HepG2 (cell line): ENCODE measurements at regions not wholly inside any gene's neighbourhood (a gene's known extent, or its start where the extent isn't known, plus 50 kb on each side); places are given as distances from the start of the nearest gene placed in this dataset.
A peak's percentile ranks its signal among the peaks of the same experiment; 100 is the strongest.

Source experiments
- ATAC-seq: fragments of 200-7000 bp; cut with Tn5 transposase; 3 replicates; pipeline ENCODE4 v1.9.1; 2020; ENCODE audit warnings: mild to moderate bottlenecking, moderate library complexity
- BruUV-seq: library from RNA; stranded (reverse); fragments of 400-500 nt; replicated peaks from 2 replicates; lab custom pipeline; 2021; lab: Mats Ljungman, UMichigan
- CTCF ChIA-PET: fragments of 300-600 bp; formaldehyde crosslinking; extraction: SDS; loops from one replicate; lab custom pipeline; 2021; ENCODE audit warnings: low total read pairs, inconsistent platforms, low intra/inter-chr PET ratio; lab: Yijun Ruan, JAX
- POLR2A ChIA-PET: fragments of 350-600 bp; sonication (Branson Sonifier 250); formaldehyde crosslinking; loops from one replicate; lab custom pipeline; 2020; ENCODE audit warnings: antibody characterized with exemption, inconsistent platforms; lab: Yijun Ruan, JAX
- DNase-seq: peaks from one replicate; pipeline ENCODE4 v3.0.0-alpha.2; 2015; ENCODE audit warnings: low spot score
- FAIRE-seq: peaks from 3 replicates; lab custom pipeline; 2011; peaks lifted over from hg19 to GRCh38; lab: Jason Lieb, UNC
- H2AFZ ChIP-seq: one replicate; pipeline ENCODE4 v1.6.1; 2011; ENCODE audit warnings: low read length, inconsistent platforms
- H3K27ac ChIP-seq: fragments of 300-600 bp; 3 replicates; pipeline ENCODE4 v1.8.0; 2011; ENCODE audit warnings: mixed run types, mild to moderate bottlenecking, mixed read lengths, low read length, inconsistent platforms; ENCODE audit not compliant: insufficient read depth; ENCODE audit errors: extremely low read length
- H3K27me3 ChIP-seq, 2 experiments: fragments of 200-600 bp in 1 of 2; 2 replicates in 1 of 2; 3 replicates in 1 of 2; pipeline versions ENCODE4 v1.6.0 to v1.8.0; 2011; ENCODE audit warnings: low read length in 2 of 2, mild to moderate bottlenecking in 2 of 2, moderate library complexity in 2 of 2, inconsistent platforms in 1 of 2; ENCODE audit not compliant: insufficient read depth in 2 of 2, control insufficient read depth in 1 of 2
- H3K36me3 ChIP-seq, 2 experiments: fragments of 200-600 bp in 1 of 2; replicated peaks in 1 of 2; 2 replicates in 1 of 2; 3 replicates in 1 of 2; pipeline versions ENCODE4 v1.5.1 to v1.8.0; 2011; ENCODE audit warnings: low read length in 2 of 2, inconsistent platforms in 1 of 2; ENCODE audit not compliant: insufficient read depth in 2 of 2, control insufficient read depth in 1 of 2
- H3K4me1 ChIP-seq: 2 replicates; pipeline ENCODE4 v1.5.1; 2012; ENCODE audit warnings: low read length, inconsistent platforms; ENCODE audit not compliant: insufficient read depth
- H3K4me2 ChIP-seq: 2 replicates; pipeline ENCODE4 v1.6.0; 2011; ENCODE audit warnings: low read depth, low read length, inconsistent platforms
- H3K4me3 ChIP-seq, 3 experiments: fragments of 200-600 bp in 1 of 3; sonication (generic), shearing (Covaris generic) in 1 of 3; replicated peaks in 1 of 3; 2 replicates each; pipeline ENCODE4 v1.5.1; 2011 to 2016; ENCODE audit warnings: low read length in 3 of 3, inconsistent platforms in 2 of 3, low read depth in 2 of 3, mild to moderate bottlenecking in 2 of 3, control low read depth in 1 of 3, mixed read lengths in 1 of 3; ENCODE audit not compliant: insufficient read depth in 1 of 3
- H3K79me2 ChIP-seq: one replicate; pipeline ENCODE4 v1.6.1; 2011; ENCODE audit warnings: low read length, inconsistent platforms; ENCODE audit not compliant: insufficient read depth
- H3K9ac ChIP-seq: 2 replicates; pipeline ENCODE4 v1.6.0; 2011; ENCODE audit warnings: mild to moderate bottlenecking, low read depth, low read length, inconsistent platforms; ENCODE audit not compliant: insufficient read depth
- H3K9me3 ChIP-seq: 2 replicates; pipeline ENCODE4 v1.5.1; 2012; ENCODE audit warnings: mild to moderate bottlenecking, low read length
- H4K20me1 ChIP-seq: 2 replicates; pipeline ENCODE4 v1.6.0; 2011; ENCODE audit warnings: inconsistent platforms, mild to moderate bottlenecking, low read length, moderate library complexity; ENCODE audit not compliant: insufficient read depth
- CREB1 ChIP-seq, 2 experiments: fragments of 450-650 bp in 1 of 2; IDR thresholded peaks; 2 replicates each; pipeline ENCODE4 v1.6.1; 2016 to 2017; ENCODE audit warnings: control low read depth in 1 of 2, mild to moderate bottlenecking in 1 of 2, missing compliant biosample characterization in 1 of 2, missing genetic modification characterization in 1 of 2
- FOXA3 ChIP-seq: IDR thresholded peaks from 2 replicates; pipeline ENCODE4 v1.6.1; 2016; ENCODE audit warnings: missing genetic modification reagents, missing compliant biosample characterization
- GPN1 ChIP-seq: sonication (generic); formaldehyde crosslinking; IDR thresholded peaks from 2 replicates; pipeline ENCODE4 v1.5.1; 2020; ENCODE audit warnings: missing genetic modification reagents, borderline replicate concordance
- KDM5B ChIP-seq: sonication (generic); formaldehyde crosslinking; IDR thresholded peaks from 2 replicates; pipeline ENCODE4 v1.4.0; 2020; ENCODE audit warnings: missing genetic modification reagents, mild to moderate bottlenecking, borderline replicate concordance
- MAFK ChIP-seq, 2 experiments: IDR thresholded peaks in 1 of 2; conservative IDR thresholded peaks in 1 of 2; 2 replicates each; pipeline ENCODE4 v1.6.1; 2011; ENCODE audit warnings: improper control_type of control experiment in 2 of 2, low read length in 2 of 2
- MLLT10 ChIP-seq: sonication (generic); formaldehyde crosslinking; IDR thresholded peaks from 2 replicates; pipeline ENCODE4 v1.4.0; 2020; ENCODE audit warnings: missing genetic modification reagents
- MTA3 ChIP-seq: sonication (generic); formaldehyde crosslinking; IDR thresholded peaks from 2 replicates; pipeline ENCODE4 v1.4.0; 2020; ENCODE audit warnings: missing genetic modification reagents
- NFYB ChIP-seq: sonication (generic); formaldehyde crosslinking; IDR thresholded peaks from 2 replicates; pipeline ENCODE4 v1.4.0; 2020; ENCODE audit warnings: missing genetic modification reagents
- PHB2 ChIP-seq: fragments of 450-650 bp; IDR thresholded peaks from 2 replicates; pipeline ENCODE4 v1.6.1; 2018; ENCODE audit not compliant: partially characterized antibody
- RBM22 ChIP-seq: fragments of 200-400 bp; formaldehyde crosslinking; optimal IDR thresholded peaks from 2 replicates; pipeline ENCODE3; 2017; ENCODE audit warnings: mild to moderate bottlenecking, low read length, moderate library complexity
- STAG1 ChIP-seq: sonication (generic); formaldehyde crosslinking; IDR thresholded peaks from 2 replicates; pipeline ENCODE4 v1.4.0; 2020; ENCODE audit warnings: missing genetic modification reagents
- ZNF431 ChIP-seq: sonication (generic); formaldehyde crosslinking; IDR thresholded peaks from 2 replicates; pipeline ENCODE4 v1.9.0; 2022; ENCODE audit warnings: missing genetic modification reagents, low read depth, mild to moderate bottlenecking, borderline replicate concordance
- ZNF747 ChIP-seq: sonication (generic); formaldehyde crosslinking; IDR thresholded peaks from 2 replicates; pipeline ENCODE4 v1.8.1; 2023; ENCODE audit warnings: missing genetic modification reagents, mild to moderate bottlenecking, borderline replicate concordance
- WGBS: methylation state at CpG from one replicate; pipeline ENCODE4 v1.1.6; 2017; ENCODE audit warnings: low lambda C conversion rate; 5-methylcytosine and 5-hydroxymethylcytosine counted together
- in situ Hi-C: cut with HindIII; loops from 2 replicates; pipeline ENCODE4 v1.10.0; 2017; ENCODE audit warnings: low pct_unique_long_range_greater_than_20kb; ENCODE audit not compliant: extremely low pct_ligation_motif_present
- intact Hi-C: fragments of 100-400 bp; cut with micrococcal nuclease; formaldehyde crosslinking; loops from one replicate; pipeline ENCODE4 v1.10.0; 2022; ENCODE audit not compliant: unreplicated experiment
- TF ChIP-seq, protein P1 (sequence below): sonication (generic); formaldehyde crosslinking; IDR thresholded peaks from 2 replicates; pipeline ENCODE4 v1.5.1; 2020; ENCODE audit warnings: missing genetic modification reagents, mild to moderate bottlenecking, borderline replicate concordance
- TF ChIP-seq, protein P2 (sequence below): sonication (generic); formaldehyde crosslinking; IDR thresholded peaks from 2 replicates; pipeline ENCODE4 v1.4.0; 2020; ENCODE audit warnings: missing genetic modification reagents

DNA sequence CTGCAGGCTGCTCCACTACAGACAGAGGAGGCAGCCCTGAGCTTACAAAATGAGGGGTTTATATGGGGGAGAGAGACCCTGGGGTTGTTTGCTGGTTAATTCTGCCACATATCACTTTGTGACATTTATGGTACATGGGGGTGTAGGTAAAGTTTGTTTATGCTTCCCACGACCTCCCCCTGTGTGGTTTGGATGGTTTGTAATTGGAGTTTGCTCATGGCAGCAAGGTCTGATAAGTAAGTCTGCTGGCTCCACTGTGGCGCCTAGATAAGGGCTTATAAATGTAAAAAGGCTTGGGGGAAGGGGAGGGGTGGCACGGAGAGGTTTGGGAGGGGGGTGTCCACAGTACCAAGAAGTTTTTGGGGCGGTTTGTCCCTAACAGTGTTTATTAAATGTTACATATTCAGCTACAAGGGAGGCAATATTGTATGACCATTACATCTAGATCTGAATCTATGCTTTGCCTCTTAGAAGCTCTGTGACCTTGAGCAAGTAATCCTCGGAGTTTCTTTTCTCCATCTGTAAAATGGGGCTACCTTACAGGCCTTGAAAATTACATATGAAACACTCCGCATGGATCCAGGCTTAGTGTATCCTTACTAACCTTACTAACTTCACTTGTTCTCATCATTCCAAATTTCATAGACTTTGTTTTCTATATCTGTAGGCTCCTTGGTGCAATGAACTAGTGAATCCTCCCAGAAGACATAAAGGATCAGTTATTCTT lies 204.8 kb upstream of the NOX3 start (continued):
- TF ChIP-seq PHB2 = no peak
- TF ChIP-seq, all 625 proteins: peak for 0

DNA sequence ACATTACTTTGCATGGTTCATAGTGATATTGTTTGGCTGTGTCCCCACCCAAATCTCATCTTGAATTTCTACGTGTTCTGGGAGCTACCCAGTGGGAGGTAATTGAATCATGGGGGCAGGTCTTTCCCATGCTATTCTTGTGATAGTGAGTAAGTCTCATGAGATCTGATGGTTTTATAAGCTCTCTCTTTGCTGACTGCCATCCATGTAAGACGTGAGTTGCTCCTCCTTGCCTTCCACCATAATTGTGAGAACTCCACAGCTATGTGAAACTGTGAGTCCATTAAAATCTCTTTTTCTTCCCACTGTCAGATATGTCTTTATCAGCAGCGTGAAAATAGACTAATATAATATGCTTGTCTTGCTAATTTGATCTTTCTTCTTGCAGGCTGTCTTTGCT lies 200.4 kb upstream of the NOX3 start:
- H3K79me2 ChIP-seq = no peaks in the 10 kb centered on the region
- POLR2A ChIA-PET = no interaction called here
- intact Hi-C loops = no loop called here
- FAIRE-seq = no peak
- DNase-seq = no peak
- in situ Hi-C loops = no loop called here
- no peaks in the 10 kb centered on the region for H3K4me1 ChIP-seq
- BruUV-seq = no TSS peak
- H3K9ac ChIP-seq = no peak overlapping the region
- CTCF ChIA-PET = no interaction called here
- H2AFZ ChIP-seq = no peak overlapping the region
- no peaks in the 10 kb centered on the region for H3K9me3 ChIP-seq
- no peaks in the 10 kb centered on the region for H3K36me3 ChIP-seq
- no peaks in the 10 kb centered on the region for H4K20me1 ChIP-seq
- ATAC-seq = no peak
- H3K4me3 ChIP-seq = no peak overlapping the region
- no peak for TF ChIP-seq GPN1 (CRISPR knock-in tag)
- TF ChIP-seq RBM22 = no peak
- TF ChIP-seq KDM5B (CRISPR knock-in tag) = no peak
- TF ChIP-seq CREB1 (IDR thresholded peaks at IDR 0.05) = no peak
- TF ChIP-seq CREB1 (CRISPR knock-in tag; IDR thresholded peaks at IDR 0.05) = no peak
- TF ChIP-seq ZNF747 (CRISPR knock-in tag) = no peak
- TF ChIP-seq MAFK (conservative IDR thresholded peaks at IDR 0.05 in 1 of 2, IDR thresholded peaks at IDR 0.05 in 1 of 2; ENCODE audit: low read length in 2 of 2) = peak in 1 of 2 experiments; percentile 47; a peak in 2 of 4 replicates
- no peak for TF ChIP-seq MLLT10 (CRISPR knock-in tag)
- TF ChIP-seq, protein P1, sequence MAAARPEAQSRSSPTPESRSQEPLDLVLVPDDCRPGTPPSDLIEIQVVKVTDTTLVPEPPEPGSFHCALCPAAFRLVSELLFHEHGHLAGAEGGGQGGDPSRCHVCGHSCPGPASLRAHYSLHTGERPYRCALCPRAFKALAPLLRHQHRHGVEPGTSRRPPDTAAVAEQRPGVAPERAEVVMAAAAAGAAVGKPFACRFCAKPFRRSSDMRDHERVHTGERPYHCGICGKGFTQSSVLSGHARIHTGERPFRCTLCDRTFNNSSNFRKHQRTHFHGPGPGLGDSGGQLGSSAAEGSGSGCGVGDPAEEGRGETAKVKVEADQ (CRISPR knock-in tag) = no peak
- TF ChIP-seq, protein P2, sequence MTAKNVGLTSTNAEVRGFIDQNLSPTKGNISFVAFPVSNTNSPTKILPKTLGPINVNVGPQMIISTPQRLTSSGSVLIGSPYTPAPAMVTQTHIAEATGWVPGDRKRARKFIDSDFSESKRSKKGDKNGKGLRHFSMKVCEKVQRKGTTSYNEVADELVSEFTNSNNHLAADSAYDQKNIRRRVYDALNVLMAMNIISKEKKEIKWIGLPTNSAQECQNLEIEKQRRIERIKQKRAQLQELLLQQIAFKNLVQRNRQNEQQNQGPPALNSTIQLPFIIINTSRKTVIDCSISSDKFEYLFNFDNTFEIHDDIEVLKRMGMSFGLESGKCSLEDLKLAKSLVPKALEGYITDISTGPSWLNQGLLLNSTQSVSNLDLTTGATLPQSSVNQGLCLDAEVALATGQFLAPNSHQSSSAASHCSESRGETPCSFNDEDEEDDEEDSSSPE (CRISPR knock-in tag) = no peak
- 0 out of 2 replicates have a peak, but pooled peaks have one; percentile 39 for TF ChIP-seq ZNF431
- TF ChIP-seq NFYB = no peak
- TF ChIP-seq STAG1 (CRISPR knock-in tag) = no peak
- TF ChIP-seq MTA3 (CRISPR knock-in tag) = no peak
- TF ChIP-seq FOXA3 (CRISPR knock-in tag) = no peak
- no peak overlapping the region for H3K4me2 ChIP-seq
- 0% methylated on average over 3 of the region's 3 CpGs for WGBS
- no peaks in the 10 kb centered on the region for H3K27me3 ChIP-seq
- H3K27ac ChIP-seq = no peak overlapping the region
